BJ (cell line): ENCODE measurements at regions not wholly inside any gene's neighbourhood (a gene's known extent, or its start where the extent isn't known, plus 50 kb on each side); places are given as distances from the start of the nearest gene placed in this dataset.

ENCODE experiments used
- CTCF ChIA-PET: fragments of 350-600 bp; formaldehyde crosslinking; extraction: SDS; loops from one replicate; lab custom pipeline; 2021; ENCODE audit warnings: antibody characterized with exemption, inconsistent platforms; lab: Yijun Ruan, JAX
- POLR2A ChIA-PET: fragments of 300-600 bp; sonication (Branson Sonifier 250); formaldehyde crosslinking; extraction: SDS; loops from one replicate; lab custom pipeline; 2021; ENCODE audit warnings: antibody characterized with exemption; lab: Charles Lee
- DNase-seq: peaks from one replicate; pipeline ENCODE4 v3.0.0-alpha.2; 2011; ENCODE audit warnings: low read depth
- H3K27me3 ChIP-seq: 2 replicates; pipeline ENCODE4 v1.6.0; 2011; ENCODE audit warnings: low read length; ENCODE audit not compliant: control insufficient read depth, insufficient read depth
- H3K36me3 ChIP-seq: 2 replicates; pipeline ENCODE4 v1.5.1; 2011; ENCODE audit warnings: low read length; ENCODE audit not compliant: control insufficient read depth, insufficient read depth
- H3K4me3 ChIP-seq: 2 replicates; pipeline ENCODE4 v1.5.1; 2011; ENCODE audit warnings: low read depth, mild to moderate bottlenecking, control low read depth, low read length
- CTCF ChIP-seq: IDR thresholded peaks from 2 replicates; pipeline ENCODE4 v1.5.1; 2011; ENCODE audit warnings: low read depth, mild to moderate bottlenecking, control low read depth, inconsistent platforms, low read length, moderate library complexity; ENCODE audit not compliant: insufficient read depth

- TF ChIP-seq CTCF, result no peak
- no peak overlapping the region for H3K4me3 ChIP-seq
- no peak for DNase-seq
- no peaks in the 10 kb centered on the region for H3K36me3 ChIP-seq
- CTCF ChIA-PET, result interaction anchor here (1.2 kb wide), 1 partner anchor 46 kb away, joined by 3 read pairs; no protein-coding TSS in a partner anchor
- H3K27me3 ChIP-seq, result no peaks in the 10 kb centered on the region
- POLR2A ChIA-PET, result no interaction called here
These were observed 82.9 kb downstream of the CCDC34 start for GRCh38 chr11:27280140-27280539.

- no peak for DNase-seq
- TF ChIP-seq CTCF, result no peak
- ChIA-PET CTCF (interaction anchor here (0.9 to 1.6 kb wide), 3 partner anchors 17 to 86 kb away, joined by 3 to 4 read pairs (median 3); no protein-coding TSS in a partner anchor), POLR2A (no interaction called here)
- H3K36me3 ChIP-seq, result no peaks in the 10 kb centered on the region
- no peak overlapping the region for H3K4me3 ChIP-seq
- H3K27me3 ChIP-seq, result peaks cover 1% of the 10 kb centered on the region
These were observed 83.6 kb downstream of the CCDC34 start for GRCh38 chr11:27279460-27279859.

GRCh38 chr11:27277843-27278242 lies 85.2 kb downstream of the CCDC34 start:
- CTCF ChIA-PET, result no interaction called here
- POLR2A ChIA-PET, result no interaction called here
- H3K4me3 ChIP-seq, result no peak overlapping the region
- no peaks in the 10 kb centered on the region for H3K36me3 ChIP-seq
- H3K27me3 ChIP-seq, result peaks cover 4% of the 10 kb centered on the region
- no peak for TF ChIP-seq CTCF
- no peak for DNase-seq

- peaks cover 4% of the 10 kb centered on the region for H3K27me3 ChIP-seq
- ChIA-PET POLR2A (no interaction called here), CTCF (no interaction called here)
- no peak for TF ChIP-seq CTCF
- H3K4me3 ChIP-seq, result no peak overlapping the region
- DNase-seq, result no peak
- no peaks in the 10 kb centered on the region for H3K36me3 ChIP-seq
These were observed 86.9 kb downstream of the CCDC34 start for GRCh38 chr11:27276141-27276540.

GRCh38 chr11:27274854-27275395 lies 88.1 kb downstream of the CCDC34 start:
- peaks cover 4% of the 10 kb centered on the region for H3K27me3 ChIP-seq
- no peak overlapping the region for H3K4me3 ChIP-seq
- no peaks in the 10 kb centered on the region for H3K36me3 ChIP-seq
- DNase-seq, result no peak
- ChIA-PET POLR2A (no interaction called here), CTCF (interaction anchor here (0.7 to 1.4 kb wide), 3 partner anchors 16 to 73 kb away, joined by 3 to 4 read pairs (median 4); no protein-coding TSS in a partner anchor)
- TF ChIP-seq CTCF, result no peak
